GM12878 (cell line): ENCODE measurements at regions not wholly inside any gene's neighbourhood (a gene's known extent, or its start where the extent isn't known, plus 50 kb on each side); places are given as distances from the start of the nearest gene placed in this dataset.

Experiments
- ATAC-seq: fragments of 200-7000 bp; cut with Tn5 transposase; 3 replicates; pipeline ENCODE4 v1.9.1; 2020; ENCODE audit warnings: mild to moderate bottlenecking, moderate library complexity
- BruUV-seq: library from RNA; stranded (reverse); fragments of 400-500 nt; replicated peaks from 2 replicates; lab custom pipeline; 2021; lab: Mats Ljungman, UMichigan
- CTCF ChIA-PET: fragments of 300-600 bp; sonication (Branson Sonifier 250); formaldehyde crosslinking; extraction: SDS; loops from one replicate; lab custom pipeline; 2021; ENCODE audit warnings: inconsistent platforms; lab: Yijun Ruan, JAX
- POLR2A ChIA-PET: fragments of 350-600 bp; formaldehyde crosslinking; extraction: SDS; loops from one replicate; lab custom pipeline; 2021; ENCODE audit warnings: inconsistent platforms; lab: Charles Lee
- RAD21 ChIA-PET: fragments of 300-600 bp; sonication (Branson Sonifier 250); formaldehyde crosslinking; loops from one replicate; lab custom pipeline; 2023; ENCODE audit warnings: antibody characterized with exemption; ENCODE audit not compliant: unreplicated experiment; lab: Charles Lee
- SMC1A ChIA-PET: fragments of 300-600 bp; sonication (Branson Sonifier 250); formaldehyde crosslinking; loops from one replicate; lab custom pipeline; 2023; ENCODE audit not compliant: unreplicated experiment, uncharacterized antibody; lab: Charles Lee
- DNase-seq: peaks from one replicate; pipeline ENCODE4 v3.0.0-alpha.2; 2011; ENCODE audit warnings: low read depth, low spot score
- FAIRE-seq: peaks from 3 replicates; lab custom pipeline; 2011; peaks lifted over from hg19 to GRCh38; lab: Jason Lieb, UNC
- H2AFZ ChIP-seq: 2 replicates; pipeline ENCODE4 v1.6.0; 2011; ENCODE audit warnings: low read depth, low read length, control low read depth; ENCODE audit not compliant: control insufficient read depth
- H3K27ac ChIP-seq: 2 replicates; pipeline ENCODE4 v1.5.1; 2011; ENCODE audit warnings: control low read depth; ENCODE audit not compliant: control insufficient read depth, insufficient read depth
- H3K27me3 ChIP-seq, 2 experiments: replicated peaks in 1 of 2; 2 replicates each; pipeline versions ENCODE4 v1.6.0 to v1.6.1; 2011; ENCODE audit warnings: low read length in 1 of 2; ENCODE audit not compliant: control insufficient read depth in 2 of 2, insufficient read depth in 2 of 2
- H3K36me3 ChIP-seq, 2 experiments: 2 replicates each; pipeline ENCODE4 v1.5.1; 2011; ENCODE audit warnings: low read length in 1 of 2; ENCODE audit not compliant: control insufficient read depth in 2 of 2, insufficient read depth in 2 of 2
- H3K4me1 ChIP-seq: 2 replicates; pipeline ENCODE4 v1.6.1; 2011; ENCODE audit warnings: mild to moderate bottlenecking, low read length, moderate library complexity, mixed read lengths; ENCODE audit not compliant: control insufficient read depth, insufficient read depth
- H3K4me2 ChIP-seq: 2 replicates; pipeline ENCODE4 v1.6.0; 2011; ENCODE audit warnings: control low read depth; ENCODE audit not compliant: control insufficient read depth, insufficient read depth
- H3K4me3 ChIP-seq: fragments of 200-600 bp; sonication (generic); 2 replicates; pipeline ENCODE4 v1.5.1; 2016
- H3K79me2 ChIP-seq: 2 replicates; pipeline ENCODE4 v1.6.0; 2011; ENCODE audit warnings: low read length; ENCODE audit not compliant: control insufficient read depth, insufficient read depth
- H3K9ac ChIP-seq: 2 replicates; pipeline ENCODE4 v1.8.0; 2011; ENCODE audit warnings: low read length, control low read depth, mixed read lengths; ENCODE audit not compliant: control insufficient read depth, insufficient read depth
- H3K9me3 ChIP-seq: replicated peaks from 3 replicates; pipeline ENCODE4 v1.5.1; 2011; ENCODE audit warnings: mild to moderate bottlenecking, low read length; ENCODE audit not compliant: control insufficient read depth, insufficient read depth
- H4K20me1 ChIP-seq: 2 replicates; pipeline ENCODE4 v1.6.0; 2011; ENCODE audit not compliant: control insufficient read depth, insufficient read depth
- CEBPZ ChIP-seq: fragments of 150-350 bp; IDR thresholded peaks from 2 replicates; pipeline ENCODE4 v1.6.1; 2016; ENCODE audit warnings: low read depth, low read length
- EED ChIP-seq: sonication (generic); IDR thresholded peaks from 2 replicates; pipeline ENCODE4 v1.6.1; 2016; ENCODE audit warnings: antibody characterized with exemption, low read depth
- EP300 ChIP-seq, 2 experiments: fragments of 150-350 bp in 1 of 2; IDR thresholded peaks; 2 replicates each; pipeline ENCODE4 v1.6.1; 2011 to 2012; ENCODE audit warnings: low read depth in 2 of 2, low read length in 2 of 2, borderline replicate concordance in 1 of 2, improper control_type of control experiment in 1 of 2, inconsistent platforms in 1 of 2; ENCODE audit not compliant: control insufficient read depth in 1 of 2
- IKZF1 ChIP-seq: fragments of 450-650 bp; conservative IDR thresholded peaks from 2 replicates; pipeline ENCODE4 v1.6.1; 2017; ENCODE audit warnings: antibody characterized with exemption, mild to moderate bottlenecking
- PKNOX1 ChIP-seq: fragments of 450-650 bp; IDR thresholded peaks from 2 replicates; pipeline ENCODE4 v1.6.1; 2016; ENCODE audit warnings: mild to moderate bottlenecking
- RBBP5 ChIP-seq: fragments of 200-600 bp; sonication (generic); conservative IDR thresholded peaks from 2 replicates; pipeline ENCODE4 v1.6.1; 2016
- RELA ChIP-seq: fragments of 450-650 bp; IDR thresholded peaks from 2 replicates; pipeline ENCODE4 v1.8.0; 2014; ENCODE audit warnings: borderline replicate concordance; ENCODE audit not compliant: partially characterized antibody
- RUNX3 ChIP-seq: IDR thresholded peaks from 2 replicates; pipeline ENCODE4 v1.6.1; 2012; ENCODE audit warnings: low read length, inconsistent platforms
- SIN3A ChIP-seq: IDR thresholded peaks from 2 replicates; pipeline ENCODE4 v1.6.1; 2012; ENCODE audit warnings: low read depth, low read length, improper control_type of control experiment
- SKIL ChIP-seq: fragments of 450-650 bp; IDR thresholded peaks from 2 replicates; pipeline ENCODE4 v1.6.1; 2017; ENCODE audit warnings: mild to moderate bottlenecking, low read depth, inconsistent platforms; ENCODE audit not compliant: poor library complexity, severe bottlenecking
- TCF3 ChIP-seq: IDR thresholded peaks from 2 replicates; pipeline ENCODE4 v1.6.1; 2012; ENCODE audit warnings: low read depth, mild to moderate bottlenecking, low read length, borderline replicate concordance; ENCODE audit not compliant: insufficient read depth
- ZBED1 ChIP-seq: IDR thresholded peaks from 2 replicates; pipeline ENCODE4 v1.6.1; 2016; ENCODE audit warnings: borderline replicate concordance
- ZBTB40 ChIP-seq: fragments of 450-650 bp; IDR thresholded peaks from 2 replicates; pipeline ENCODE4 v1.6.1; 2016; ENCODE audit warnings: mild to moderate bottlenecking, moderate library complexity, borderline replicate concordance
- ZNF274 ChIP-seq: IDR thresholded peaks from one replicate; pipeline ENCODE4 v1.8.0; 2011; ENCODE audit not compliant: insufficient read length, insufficient read depth
- ZZZ3 ChIP-seq: IDR thresholded peaks from 2 replicates; pipeline ENCODE4 v1.6.1; 2011; ENCODE audit warnings: low read depth; ENCODE audit not compliant: control insufficient read depth, insufficient read length
- WGBS: methylation state at CpG from one replicate; pipeline ENCODE4 v1.1.6; 2016; ENCODE audit warnings: low lambda C conversion rate; ENCODE audit not compliant: insufficient replicate concordance, insufficient coverage; ENCODE audit errors: missing lambda C conversion rate; 5-methylcytosine and 5-hydroxymethylcytosine counted together
- in situ Hi-C: fragments of 300-500 bp; cut with MboI; formaldehyde crosslinking; loops from 9 replicates; pipeline ENCODE4 v1.14.3; 2018; ENCODE audit warnings: mixed read lengths
- intact Hi-C: fragments of 100-400 bp; cut with micrococcal nuclease; formaldehyde crosslinking; loops from one replicate; pipeline ENCODE4 v1.14.2; 2022; ENCODE audit not compliant: unreplicated experiment

GRCh38 chr11:134536677-134537076 is 124.6 kb upstream of the B3GAT1 start:
- Histone ChIP-seq H3K79me2 (no peaks in the 10 kb centered on the region), H3K4me1 (no peaks in the 10 kb centered on the region), H3K4me3 (no peak overlapping the region), H3K27ac (no peak overlapping the region), H4K20me1 (no peaks in the 10 kb centered on the region), H3K27me3 (peaks cover 0 to 4% of the 10 kb centered on the region in 2 experiments; a peak in 2 of 4 replicates), H3K9ac (no peak overlapping the region), H3K36me3 (no peaks in the 10 kb centered on the region), H2AFZ (no peak overlapping the region), H3K9me3 (no peaks in the 10 kb centered on the region), H3K4me2 (no peak overlapping the region)
- WGBS, result 6% methylated on average over 8 of the region's 8 CpGs
- ATAC-seq (no peak), DNase-seq (no peak), FAIRE-seq (no peak)
- SMC1A ChIA-PET, result no interaction called here
- no TSS peak for BruUV-seq
- intact Hi-C loops, result no loop called here
- RAD21 ChIA-PET, result no interaction called here
- CTCF ChIA-PET, result no interaction called here
- in situ Hi-C loops, result no loop called here
- POLR2A ChIA-PET, result no interaction called here
- TF ChIP-seq TCF3 (no peak), IKZF1 (no peak), PKNOX1 (no peak), SKIL (no peak), EED (no peak), RUNX3 (no peak), SIN3A (no peak), ZBTB40 (no peak), EP300 (IDR thresholded peaks at IDR 0.05; ENCODE audit: borderline replicate concordance in 1 of 2, control insufficient read depth in 1 of 2, low read depth in 2 of 2, low read length in 2 of 2) (no peak), RELA (no peak), ZZZ3 (no peak), ZNF274 (no peak), RBBP5 (no peak), CEBPZ (no peak), ZBED1 (no peak)
